ENCODE measurements at regions not wholly inside any gene's neighbourhood (a gene's known extent, or its start where the extent isn't known, plus 50 kb on each side); places are given as distances from the start of the nearest gene placed in this dataset.

DNA sequence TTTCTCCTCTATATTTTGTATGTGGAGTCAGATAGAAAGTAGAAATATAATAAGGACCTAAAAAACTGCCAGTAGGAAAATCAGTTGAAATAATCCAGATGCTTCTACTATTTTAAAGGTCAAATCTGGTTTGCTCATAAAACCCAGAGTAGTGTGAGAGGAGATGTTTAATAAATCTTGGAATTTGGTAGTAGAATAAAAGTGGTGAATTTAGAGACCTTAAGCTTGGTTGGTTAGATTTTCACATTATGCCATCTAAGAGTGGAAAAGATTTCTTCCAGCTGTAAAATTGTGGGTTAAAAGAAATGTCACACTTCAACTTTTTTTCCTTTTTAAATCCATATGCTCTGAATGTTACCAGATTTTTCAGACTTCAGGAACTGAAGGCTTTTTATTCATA is 266.4 kb upstream of the GOLIM4 start:
- TF ChIP-seq EP300 (IDR thresholded peaks at IDR 0.05; ENCODE audit: borderline replicate concordance) (no peak), YY1 (IDR thresholded peaks at IDR 0.05; ENCODE audit: low read depth) (no peak)
